HCT116 (cell line): ENCODE measurements at regions not wholly inside any gene's neighbourhood (a gene's known extent, or its start where the extent isn't known, plus 50 kb on each side); places are given as distances from the start of the nearest gene placed in this dataset.
"Not testable (repeated sequence)": the region's sequence is repeated elsewhere in the genome, so short reads cannot be mapped to it uniquely, and the experiment has no call there.

Experiments used
- ATAC-seq: fragments of 200-7000 bp; cut with Tn5 transposase; 2 replicates; pipeline ENCODE4 v1.9.1; 2020; ENCODE audit warnings: mild to moderate bottlenecking, moderate library complexity
- BruUV-seq: library from RNA; stranded (reverse); fragments of 400-500 nt; replicated peaks from 2 replicates; lab custom pipeline; 2021; lab: Mats Ljungman, UMichigan
- CTCF ChIA-PET: fragments of 300-600 bp; sonication (Branson Sonifier 250); formaldehyde crosslinking; loops from one replicate; lab custom pipeline; 2021; ENCODE audit warnings: antibody characterized with exemption; lab: Charles Lee
- POLR2A ChIA-PET: fragments of 300-600, 350-600 bp; sonication (Branson Sonifier 250); formaldehyde crosslinking; loops from one replicate; lab custom pipeline; 2021; ENCODE audit warnings: antibody characterized with exemption; lab: Charles Lee
- RAD21 ChIA-PET, 2 experiments: fragments of 300-600 bp; sonication (Branson Sonifier 250); formaldehyde crosslinking; loops; one replicate each; lab custom pipeline; 2023; ENCODE audit warnings: low total read pairs in 2 of 2; ENCODE audit not compliant: uncharacterized antibody in 2 of 2, unreplicated experiment in 2 of 2, low non-redundant PET in 1 of 2; lab: Charles Lee
- DNase-seq: peaks from one replicate; pipeline ENCODE4 v3.0.0-alpha.2; 2010; ENCODE audit warnings: low read depth, low spot score
- H2AFZ ChIP-seq: fragments of 200-600 bp; shearing (Covaris generic), sonication (generic); 2 replicates; pipeline ENCODE4 v1.6.1; 2017; ENCODE audit warnings: low read depth, mixed run types, mixed read lengths, antibody characterized with exemption, low read length; ENCODE audit not compliant: poor library complexity, severe bottlenecking
- H3K27ac ChIP-seq: 2 replicates; pipeline ENCODE4 v1.5.1; 2012; ENCODE audit warnings: low read depth, low read length
- H3K27me3 ChIP-seq: fragments of 200-600 bp; sonication (generic); 2 replicates; pipeline ENCODE4 v1.6.1; 2016; ENCODE audit warnings: mixed run types, low read length, mixed read lengths; ENCODE audit not compliant: insufficient read depth
- H3K36me3 ChIP-seq, 2 experiments: fragments of 200-500 bp in 1 of 2; fragments of 200-600 bp in 1 of 2; sonication (Bioruptor generic) in 1 of 2; sonication (generic) in 1 of 2; 2 replicates each; pipeline versions ENCODE4 v1.5.1 to v1.6.1; 2014 to 2016; ENCODE audit warnings: low read length in 2 of 2, inconsistent platforms in 1 of 2, mixed read lengths in 1 of 2, mixed run types in 1 of 2; ENCODE audit not compliant: insufficient read depth in 2 of 2, control insufficient read depth in 1 of 2
- H3K4me1 ChIP-seq, 2 experiments: fragments of 200-600 bp in 1 of 2; sonication (generic) in 1 of 2; 2 replicates each; pipeline versions ENCODE4 v1.5.1 to v1.6.1; 2012 to 2017; ENCODE audit warnings: low read length in 2 of 2, inconsistent platforms in 1 of 2, mild to moderate bottlenecking in 1 of 2, mixed read lengths in 1 of 2, mixed run types in 1 of 2, moderate library complexity in 1 of 2; ENCODE audit not compliant: insufficient read depth in 2 of 2, control insufficient read depth in 1 of 2
- H3K4me2 ChIP-seq: fragments of 200-600 bp; sonication (generic); 2 replicates; pipeline ENCODE4 v1.6.1; 2017; ENCODE audit warnings: mixed run types, low read length, mixed read lengths
- H3K4me3 ChIP-seq, 2 experiments: fragments of 200-600 bp in 1 of 2; sonication (generic) in 1 of 2; replicated peaks in 1 of 2; 2 replicates each; pipeline ENCODE4 v1.5.1; 2011 to 2016; ENCODE audit warnings: low read length in 2 of 2, control low read depth in 1 of 2, low read depth in 1 of 2, mild to moderate bottlenecking in 1 of 2, mixed read lengths in 1 of 2, mixed run types in 1 of 2
- H3K79me2 ChIP-seq: fragments of 200-600 bp; sonication (generic); 2 replicates; pipeline ENCODE4 v1.6.1; 2017; ENCODE audit warnings: mild to moderate bottlenecking, mixed run types, low read length, moderate library complexity, mixed read lengths; ENCODE audit not compliant: insufficient read depth
- H3K9ac ChIP-seq: fragments of 200-600 bp; sonication (generic); 2 replicates; pipeline ENCODE4 v1.6.1; 2016; ENCODE audit warnings: low read length, mixed read lengths
- H3K9me2 ChIP-seq: fragments of 200-600 bp; sonication (generic), shearing (Covaris generic); 2 replicates; pipeline ENCODE4 v1.6.1; 2017; ENCODE audit warnings: mixed run types, mild to moderate bottlenecking, moderate library complexity; ENCODE audit not compliant: insufficient read depth
- H3K9me3 ChIP-seq, 2 experiments: fragments of 200-500 bp in 1 of 2; fragments of 200-600 bp in 1 of 2; sonication (Bioruptor generic) in 1 of 2; sonication (generic) in 1 of 2; 2 replicates each; pipeline ENCODE4 v1.6.1; 2014 to 2017; ENCODE audit warnings: low read length in 2 of 2, mixed read lengths in 2 of 2, inconsistent platforms in 1 of 2, low read depth in 1 of 2, mild to moderate bottlenecking in 1 of 2, mixed run types in 1 of 2, moderate library complexity in 1 of 2; ENCODE audit not compliant: control insufficient read depth in 1 of 2, insufficient read depth in 1 of 2
- H4K20me1 ChIP-seq: fragments of 200-600 bp; sonication (generic), shearing (Covaris generic); 2 replicates; pipeline ENCODE4 v1.6.1; 2017; ENCODE audit warnings: mixed run types, mild to moderate bottlenecking, moderate library complexity; ENCODE audit not compliant: insufficient read depth
- ATF3 ChIP-seq: IDR thresholded peaks from 2 replicates; pipeline ENCODE4 v1.6.1; 2012
- EGR1 ChIP-seq: IDR thresholded peaks from 2 replicates; pipeline ENCODE4 v1.6.1; 2012; ENCODE audit warnings: low read depth
- EZH2 ChIP-seq: fragments of 200-600 bp; sonication (generic); IDR thresholded peaks from 2 replicates; pipeline ENCODE4 v1.6.1; 2017; ENCODE audit warnings: antibody characterized with exemption, mixed run types
- EZH2phosphoT487 ChIP-seq: fragments of 200-600 bp; IDR thresholded peaks from 2 replicates; pipeline ENCODE4 v1.6.1; 2018; ENCODE audit warnings: antibody characterized with exemption, borderline replicate concordance
- POLR2A ChIP-seq: IDR thresholded peaks from 2 replicates; pipeline ENCODE4 v1.7.0; 2011; ENCODE audit warnings: borderline replicate concordance; ENCODE audit not compliant: insufficient read depth, insufficient read length; ENCODE audit errors: extremely low read depth
- RAD21 ChIP-seq: IDR thresholded peaks from 2 replicates; pipeline ENCODE4 v1.6.1; 2012; ENCODE audit warnings: low read depth, mild to moderate bottlenecking
- REST ChIP-seq: IDR thresholded peaks from 2 replicates; pipeline ENCODE4 v1.6.1; 2012; ENCODE audit warnings: low read depth
- SP1 ChIP-seq: IDR thresholded peaks from 2 replicates; pipeline ENCODE4 v1.6.1; 2012; ENCODE audit warnings: low read depth
- SRF ChIP-seq: IDR thresholded peaks from 2 replicates; pipeline ENCODE4 v1.6.1; 2012; ENCODE audit warnings: low read depth
- TCF7L2 ChIP-seq: IDR thresholded peaks from 2 replicates; pipeline ENCODE4 v1.7.0; 2011; ENCODE audit warnings: borderline replicate concordance, inconsistent platforms; ENCODE audit not compliant: insufficient read depth, insufficient read length; ENCODE audit errors: extremely low read depth
- ZBTB33 ChIP-seq: IDR thresholded peaks from 2 replicates; pipeline ENCODE4 v1.6.1; 2011; ENCODE audit warnings: mild to moderate bottlenecking, low read length, moderate library complexity; ENCODE audit not compliant: insufficient replicate concordance; ENCODE audit errors: extremely low read depth
- intact Hi-C: fragments of 100-400 bp; cut with micrococcal nuclease; formaldehyde crosslinking; loops from 2 replicates; pipeline ENCODE4 v1.10.0; 2022

- H3K79me2 ChIP-seq, result no peaks in the 10 kb centered on the region
- H3K27ac ChIP-seq, result no peak overlapping the region
- H3K36me3 ChIP-seq, result no peaks in the 10 kb centered on the region
- no TSS peak for BruUV-seq
- H3K4me1 ChIP-seq, result no peaks in the 10 kb centered on the region
- intact Hi-C loops, result no loop called here
- ChIA-PET RAD21 (no interaction called here), CTCF (no interaction called here)
- ATAC-seq, result no peak
- no peaks in the 10 kb centered on the region; the same call in 1 of the 2 replicates for H4K20me1 ChIP-seq
- H3K4me3 ChIP-seq, result no peak overlapping the region
- H2AFZ ChIP-seq, result no peak overlapping the region
- TF ChIP-seq TCF7L2 (no peak), EZH2phosphoT487 (no peak), RAD21 (no peak), EGR1 (no peak), REST (no peak), SRF (no peak), SP1 (no peak), ZBTB33 (no peak), POLR2A (no peak), ATF3 (no peak), EZH2 (no peak)
- TF ChIP-seq, all 23 proteins: peak for 0
- POLR2A ChIA-PET, result no interaction called here
- Histone ChIP-seq H3K4me2 (no peak overlapping the region), H3K9me2 (no peaks in the 10 kb centered on the region), H3K9me3 (peaks cover 6 to 20% of the 10 kb centered on the region in 2 experiments; a peak in 1 of 4 replicates), H3K9ac (no peak overlapping the region), H3K27me3 (no peaks in the 10 kb centered on the region)
- DNase-seq, result no peak
These were observed 1999.5 kb upstream of the CDH6 start for GRCh38 chr5:29193972-29194371.

- H3K9me3 ChIP-seq, H3K36me3 ChIP-seq, intact Hi-C loops, CTCF ChIA-PET, H3K9me2 ChIP-seq, H3K79me2 ChIP-seq, DNase-seq, H2AFZ ChIP-seq, H3K27ac ChIP-seq, RAD21 ChIA-PET, H3K9ac ChIP-seq, H3K4me2 ChIP-seq, H3K27me3 ChIP-seq, POLR2A ChIA-PET, BruUV-seq, H4K20me1 ChIP-seq, H3K4me1 ChIP-seq, H3K4me3 ChIP-seq, ATAC-seq: not testable (repeated sequence)
These were observed 2002.0 kb upstream of the CDH6 start for GRCh38 chr5:29191269-29192048.
